ENCODE measurements at regions not wholly inside any gene's neighbourhood (a gene's known extent, or its start where the extent isn't known, plus 50 kb on each side); places are given as distances from the start of the nearest gene placed in this dataset.

DNA sequence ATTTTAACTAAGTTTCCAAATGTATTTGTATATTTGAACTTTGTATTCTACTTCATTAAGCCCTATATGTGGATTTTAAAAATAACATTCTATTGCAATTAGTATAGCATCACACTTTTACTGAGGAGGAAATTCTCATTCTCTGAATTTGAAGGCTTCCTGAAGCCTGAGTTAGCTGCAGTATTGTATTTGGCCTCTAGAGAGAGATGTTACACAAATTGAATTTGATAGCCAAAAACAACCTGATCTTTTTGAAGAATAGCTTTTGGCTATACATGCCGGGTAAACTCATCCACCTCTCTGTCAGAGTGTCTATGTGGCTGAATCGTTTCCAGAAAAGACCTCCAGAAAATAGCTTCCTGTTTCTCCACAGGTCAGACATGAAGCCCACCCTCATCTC lies 316.5 kb upstream of the OR4E1 start (continued):
- TF ChIP-seq, protein P1, sequence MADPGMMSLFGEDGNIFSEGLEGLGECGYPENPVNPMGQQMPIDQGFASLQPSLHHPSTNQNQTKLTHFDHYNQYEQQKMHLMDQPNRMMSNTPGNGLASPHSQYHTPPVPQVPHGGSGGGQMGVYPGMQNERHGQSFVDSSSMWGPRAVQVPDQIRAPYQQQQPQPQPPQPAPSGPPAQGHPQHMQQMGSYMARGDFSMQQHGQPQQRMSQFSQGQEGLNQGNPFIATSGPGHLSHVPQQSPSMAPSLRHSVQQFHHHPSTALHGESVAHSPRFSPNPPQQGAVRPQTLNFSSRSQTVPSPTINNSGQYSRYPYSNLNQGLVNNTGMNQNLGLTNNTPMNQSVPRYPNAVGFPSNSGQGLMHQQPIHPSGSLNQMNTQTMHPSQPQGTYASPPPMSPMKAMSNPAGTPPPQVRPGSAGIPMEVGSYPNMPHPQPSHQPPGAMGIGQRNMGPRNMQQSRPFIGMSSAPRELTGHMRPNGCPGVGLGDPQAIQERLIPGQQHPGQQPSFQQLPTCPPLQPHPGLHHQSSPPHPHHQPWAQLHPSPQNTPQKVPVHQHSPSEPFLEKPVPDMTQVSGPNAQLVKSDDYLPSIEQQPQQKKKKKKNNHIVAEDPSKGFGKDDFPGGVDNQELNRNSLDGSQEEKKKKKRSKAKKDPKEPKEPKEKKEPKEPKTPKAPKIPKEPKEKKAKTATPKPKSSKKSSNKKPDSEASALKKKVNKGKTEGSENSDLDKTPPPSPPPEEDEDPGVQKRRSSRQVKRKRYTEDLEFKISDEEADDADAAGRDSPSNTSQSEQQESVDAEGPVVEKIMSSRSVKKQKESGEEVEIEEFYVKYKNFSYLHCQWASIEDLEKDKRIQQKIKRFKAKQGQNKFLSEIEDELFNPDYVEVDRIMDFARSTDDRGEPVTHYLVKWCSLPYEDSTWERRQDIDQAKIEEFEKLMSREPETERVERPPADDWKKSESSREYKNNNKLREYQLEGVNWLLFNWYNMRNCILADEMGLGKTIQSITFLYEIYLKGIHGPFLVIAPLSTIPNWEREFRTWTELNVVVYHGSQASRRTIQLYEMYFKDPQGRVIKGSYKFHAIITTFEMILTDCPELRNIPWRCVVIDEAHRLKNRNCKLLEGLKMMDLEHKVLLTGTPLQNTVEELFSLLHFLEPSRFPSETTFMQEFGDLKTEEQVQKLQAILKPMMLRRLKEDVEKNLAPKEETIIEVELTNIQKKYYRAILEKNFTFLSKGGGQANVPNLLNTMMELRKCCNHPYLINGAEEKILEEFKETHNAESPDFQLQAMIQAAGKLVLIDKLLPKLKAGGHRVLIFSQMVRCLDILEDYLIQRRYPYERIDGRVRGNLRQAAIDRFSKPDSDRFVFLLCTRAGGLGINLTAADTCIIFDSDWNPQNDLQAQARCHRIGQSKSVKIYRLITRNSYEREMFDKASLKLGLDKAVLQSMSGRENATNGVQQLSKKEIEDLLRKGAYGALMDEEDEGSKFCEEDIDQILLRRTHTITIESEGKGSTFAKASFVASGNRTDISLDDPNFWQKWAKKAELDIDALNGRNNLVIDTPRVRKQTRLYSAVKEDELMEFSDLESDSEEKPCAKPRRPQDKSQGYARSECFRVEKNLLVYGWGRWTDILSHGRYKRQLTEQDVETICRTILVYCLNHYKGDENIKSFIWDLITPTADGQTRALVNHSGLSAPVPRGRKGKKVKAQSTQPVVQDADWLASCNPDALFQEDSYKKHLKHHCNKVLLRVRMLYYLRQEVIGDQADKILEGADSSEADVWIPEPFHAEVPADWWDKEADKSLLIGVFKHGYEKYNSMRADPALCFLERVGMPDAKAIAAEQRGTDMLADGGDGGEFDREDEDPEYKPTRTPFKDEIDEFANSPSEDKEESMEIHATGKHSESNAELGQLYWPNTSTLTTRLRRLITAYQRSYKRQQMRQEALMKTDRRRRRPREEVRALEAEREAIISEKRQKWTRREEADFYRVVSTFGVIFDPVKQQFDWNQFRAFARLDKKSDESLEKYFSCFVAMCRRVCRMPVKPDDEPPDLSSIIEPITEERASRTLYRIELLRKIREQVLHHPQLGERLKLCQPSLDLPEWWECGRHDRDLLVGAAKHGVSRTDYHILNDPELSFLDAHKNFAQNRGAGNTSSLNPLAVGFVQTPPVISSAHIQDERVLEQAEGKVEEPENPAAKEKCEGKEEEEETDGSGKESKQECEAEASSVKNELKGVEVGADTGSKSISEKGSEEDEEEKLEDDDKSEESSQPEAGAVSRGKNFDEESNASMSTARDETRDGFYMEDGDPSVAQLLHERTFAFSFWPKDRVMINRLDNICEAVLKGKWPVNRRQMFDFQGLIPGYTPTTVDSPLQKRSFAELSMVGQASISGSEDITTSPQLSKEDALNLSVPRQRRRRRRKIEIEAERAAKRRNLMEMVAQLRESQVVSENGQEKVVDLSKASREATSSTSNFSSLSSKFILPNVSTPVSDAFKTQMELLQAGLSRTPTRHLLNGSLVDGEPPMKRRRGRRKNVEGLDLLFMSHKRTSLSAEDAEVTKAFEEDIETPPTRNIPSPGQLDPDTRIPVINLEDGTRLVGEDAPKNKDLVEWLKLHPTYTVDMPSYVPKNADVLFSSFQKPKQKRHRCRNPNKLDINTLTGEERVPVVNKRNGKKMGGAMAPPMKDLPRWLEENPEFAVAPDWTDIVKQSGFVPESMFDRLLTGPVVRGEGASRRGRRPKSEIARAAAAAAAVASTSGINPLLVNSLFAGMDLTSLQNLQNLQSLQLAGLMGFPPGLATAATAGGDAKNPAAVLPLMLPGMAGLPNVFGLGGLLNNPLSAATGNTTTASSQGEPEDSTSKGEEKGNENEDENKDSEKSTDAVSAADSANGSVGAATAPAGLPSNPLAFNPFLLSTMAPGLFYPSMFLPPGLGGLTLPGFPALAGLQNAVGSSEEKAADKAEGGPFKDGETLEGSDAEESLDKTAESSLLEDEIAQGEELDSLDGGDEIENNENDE (IDR thresholded peaks at IDR 0.05; ENCODE audit: insufficient replicate concordance, low read length) = no peak
- TF ChIP-seq CHD2 (IDR thresholded peaks at IDR 0.05; ENCODE audit: low read length) (no peak), SP2 (IDR thresholded peaks at IDR 0.05; ENCODE audit: low read length) (no peak), ZNF274 (IDR thresholded peaks at IDR 0.05; ENCODE audit: borderline replicate concordance, extremely low read depth, low read length) (no peak), EP300 (IDR thresholded peaks at IDR 0.05; ENCODE audit: borderline replicate concordance in 1 of 2, low read depth in 2 of 2, low read length in 2 of 2) (no peak), SRF (IDR thresholded peaks at IDR 0.05; ENCODE audit: low read depth, low read length) (no peak), CTBP2 (IDR thresholded peaks at IDR 0.05; ENCODE audit: borderline replicate concordance, insufficient read depth, insufficient read length, low read length) (no peak), SP4 (IDR thresholded peaks at IDR 0.05; ENCODE audit: low read length) (no peak)
- TF ChIP-seq, protein P2, sequence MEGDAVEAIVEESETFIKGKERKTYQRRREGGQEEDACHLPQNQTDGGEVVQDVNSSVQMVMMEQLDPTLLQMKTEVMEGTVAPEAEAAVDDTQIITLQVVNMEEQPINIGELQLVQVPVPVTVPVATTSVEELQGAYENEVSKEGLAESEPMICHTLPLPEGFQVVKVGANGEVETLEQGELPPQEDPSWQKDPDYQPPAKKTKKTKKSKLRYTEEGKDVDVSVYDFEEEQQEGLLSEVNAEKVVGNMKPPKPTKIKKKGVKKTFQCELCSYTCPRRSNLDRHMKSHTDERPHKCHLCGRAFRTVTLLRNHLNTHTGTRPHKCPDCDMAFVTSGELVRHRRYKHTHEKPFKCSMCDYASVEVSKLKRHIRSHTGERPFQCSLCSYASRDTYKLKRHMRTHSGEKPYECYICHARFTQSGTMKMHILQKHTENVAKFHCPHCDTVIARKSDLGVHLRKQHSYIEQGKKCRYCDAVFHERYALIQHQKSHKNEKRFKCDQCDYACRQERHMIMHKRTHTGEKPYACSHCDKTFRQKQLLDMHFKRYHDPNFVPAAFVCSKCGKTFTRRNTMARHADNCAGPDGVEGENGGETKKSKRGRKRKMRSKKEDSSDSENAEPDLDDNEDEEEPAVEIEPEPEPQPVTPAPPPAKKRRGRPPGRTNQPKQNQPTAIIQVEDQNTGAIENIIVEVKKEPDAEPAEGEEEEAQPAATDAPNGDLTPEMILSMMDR (IDR thresholded peaks at IDR 0.05; ENCODE audit: control extremely low read depth in 1 of 3, insufficient read depth in 1 of 3, low read depth in 1 of 3, low read length in 3 of 3) = peak in 2 of 3 experiments; percentile 14 to 44; a peak in 2 of 4 replicates
